ENCODE measurements at regions not wholly inside any gene's neighbourhood (a gene's known extent, or its start where the extent isn't known, plus 50 kb on each side); places are given as distances from the start of the nearest gene placed in this dataset.

- no peak for TF ChIP-seq EZH2 (IDR thresholded peaks at IDR 0.05; ENCODE audit: borderline replicate concordance, low read length)
- TF ChIP-seq, protein P1, sequence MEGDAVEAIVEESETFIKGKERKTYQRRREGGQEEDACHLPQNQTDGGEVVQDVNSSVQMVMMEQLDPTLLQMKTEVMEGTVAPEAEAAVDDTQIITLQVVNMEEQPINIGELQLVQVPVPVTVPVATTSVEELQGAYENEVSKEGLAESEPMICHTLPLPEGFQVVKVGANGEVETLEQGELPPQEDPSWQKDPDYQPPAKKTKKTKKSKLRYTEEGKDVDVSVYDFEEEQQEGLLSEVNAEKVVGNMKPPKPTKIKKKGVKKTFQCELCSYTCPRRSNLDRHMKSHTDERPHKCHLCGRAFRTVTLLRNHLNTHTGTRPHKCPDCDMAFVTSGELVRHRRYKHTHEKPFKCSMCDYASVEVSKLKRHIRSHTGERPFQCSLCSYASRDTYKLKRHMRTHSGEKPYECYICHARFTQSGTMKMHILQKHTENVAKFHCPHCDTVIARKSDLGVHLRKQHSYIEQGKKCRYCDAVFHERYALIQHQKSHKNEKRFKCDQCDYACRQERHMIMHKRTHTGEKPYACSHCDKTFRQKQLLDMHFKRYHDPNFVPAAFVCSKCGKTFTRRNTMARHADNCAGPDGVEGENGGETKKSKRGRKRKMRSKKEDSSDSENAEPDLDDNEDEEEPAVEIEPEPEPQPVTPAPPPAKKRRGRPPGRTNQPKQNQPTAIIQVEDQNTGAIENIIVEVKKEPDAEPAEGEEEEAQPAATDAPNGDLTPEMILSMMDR (IDR thresholded peaks at IDR 0.05; ENCODE audit: low read length): no peak
These were observed 112.3 kb downstream of the POSTN start for GRCh38 chr13:37486171-37486681.
